ENCODE measurements at regions not wholly inside any gene's neighbourhood (a gene's known extent, or its start where the extent isn't known, plus 50 kb on each side); places are given as distances from the start of the nearest gene placed in this dataset.

GRCh38 chr1:96191165-96191564 lies 530.4 kb upstream of the PTBP2 start:
- H3K36me3 ChIP-seq, result no peaks in the 10 kb centered on the region
- no peak overlapping the region for H3K4me3 ChIP-seq (ENCODE audit: low read depth, low read length)
- H3K9me3 ChIP-seq, result no peaks in the 10 kb centered on the region
- no peak for DNase-seq
- no peaks in the 10 kb centered on the region for H3K27me3 ChIP-seq
- H3K4me1 ChIP-seq, result no peaks in the 10 kb centered on the region
- TF ChIP-seq CTCF (IDR thresholded peaks at IDR 0.05; ENCODE audit: low read depth, low read length), result no peak

- Histone ChIP-seq H3K27me3 (no peaks in the 10 kb centered on the region), H3K36me3 (no peaks in the 10 kb centered on the region), H3K4me1 (no peaks in the 10 kb centered on the region), H3K9me3 (no peaks in the 10 kb centered on the region), H3K4me3 (ENCODE audit: low read depth, low read length) (no peak overlapping the region)
- no peak for TF ChIP-seq CTCF (IDR thresholded peaks at IDR 0.05; ENCODE audit: low read depth, low read length)
- no peak for DNase-seq
These were observed 515.1 kb upstream of the PTBP2 start for GRCh38 chr1:96206451-96206850.

- TF ChIP-seq CTCF (IDR thresholded peaks at IDR 0.05; ENCODE audit: low read depth, low read length), result no peak
- Histone ChIP-seq H3K27me3 (no peaks in the 10 kb centered on the region), H3K36me3 (no peaks in the 10 kb centered on the region), H3K4me1 (no peaks in the 10 kb centered on the region), H3K9me3 (no peaks in the 10 kb centered on the region), H3K4me3 (ENCODE audit: low read depth, low read length) (no peak overlapping the region)
- DNase-seq, result no peak
These were observed 513.6 kb upstream of the PTBP2 start for GRCh38 chr1:96207936-96208335.

- TF ChIP-seq CTCF (IDR thresholded peaks at IDR 0.05; ENCODE audit: low read depth, low read length), result no peak
- H3K9me3 ChIP-seq, result no peaks in the 10 kb centered on the region
- no peaks in the 10 kb centered on the region for H3K4me1 ChIP-seq
- no peaks in the 10 kb centered on the region for H3K27me3 ChIP-seq
- H3K36me3 ChIP-seq, result no peaks in the 10 kb centered on the region
- no peak for DNase-seq
- H3K4me3 ChIP-seq (ENCODE audit: low read depth, low read length), result no peak overlapping the region
These were observed 513.2 kb upstream of the PTBP2 start for GRCh38 chr1:96208428-96208827.

GRCh38 chr1:96210054-96210453 lies 511.5 kb upstream of the PTBP2 start:
- Histone ChIP-seq H3K9me3 (no peaks in the 10 kb centered on the region), H3K36me3 (no peaks in the 10 kb centered on the region), H3K4me1 (no peaks in the 10 kb centered on the region), H3K4me3 (ENCODE audit: low read depth, low read length) (no peak overlapping the region), H3K27me3 (no peaks in the 10 kb centered on the region)
- TF ChIP-seq CTCF (IDR thresholded peaks at IDR 0.05; ENCODE audit: low read depth, low read length), result no peak
- DNase-seq, result no peak

GRCh38 chr1:96211202-96211601 lies 510.4 kb upstream of the PTBP2 start:
- H3K4me3 ChIP-seq (ENCODE audit: low read depth, low read length), result no peak overlapping the region
- H3K4me1 ChIP-seq, result no peaks in the 10 kb centered on the region
- TF ChIP-seq CTCF (IDR thresholded peaks at IDR 0.05; ENCODE audit: low read depth, low read length), result no peak
- no peaks in the 10 kb centered on the region for H3K9me3 ChIP-seq
- no peaks in the 10 kb centered on the region for H3K36me3 ChIP-seq
- no peak for DNase-seq
- H3K27me3 ChIP-seq, result no peaks in the 10 kb centered on the region
